ENCODE measurements at regions not wholly inside any gene's neighbourhood (a gene's known extent, or its start where the extent isn't known, plus 50 kb on each side); places are given as distances from the start of the nearest gene placed in this dataset.
"Not testable (repeated sequence)": the region's sequence is repeated elsewhere in the genome, so short reads cannot be mapped to it uniquely, and the experiment has no call there.

DNA sequence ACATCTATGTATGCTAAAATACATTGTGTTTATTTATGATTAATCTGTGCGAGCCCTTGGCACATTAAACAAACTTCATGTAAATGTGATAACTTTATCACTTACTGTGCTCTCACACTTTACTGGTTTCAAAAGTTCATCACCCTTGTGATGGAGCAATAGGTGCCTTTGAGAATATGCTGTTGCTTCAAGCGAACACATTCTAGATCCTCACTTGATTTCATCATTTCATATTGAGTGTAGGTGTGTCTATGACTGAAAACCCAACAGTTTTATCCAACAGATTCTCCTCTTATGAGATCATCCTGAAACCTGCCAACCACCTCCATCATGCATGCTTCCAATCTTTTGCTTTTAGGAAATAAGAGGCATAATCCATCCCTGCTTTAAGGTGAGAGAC, 854.4 kb downstream of the TMEM121 start:
- Histone ChIP-seq H3K4me2 (no peak overlapping the region), H3F3A (replicated peaks; ENCODE audit: low read depth) (no peaks in the 10 kb centered on the region), H4K20me1 (replicated peaks; ENCODE audit: insufficient read depth) (no peaks in the 10 kb centered on the region), H3K36me3 (ENCODE audit: insufficient read depth) (peaks cover 9% of the 10 kb centered on the region), H3K27me3 (ENCODE audit: insufficient read depth) (no peaks in the 10 kb centered on the region), H3K4me1 (ENCODE audit: insufficient read depth) (no peaks in the 10 kb centered on the region), H2AFZ (no peak overlapping the region), H3K27ac (ENCODE audit: low read depth) (no peak overlapping the region), H3K79me2 (replicated peaks; ENCODE audit: insufficient read depth) (no peaks in the 10 kb centered on the region), H3K4me3 (no peak overlapping the region), H3K9me2 (ENCODE audit: insufficient read depth) (no peaks in the 10 kb centered on the region)
- Mint-ChIP-seq H3K4me1 (no peaks in the 10 kb centered on the region), H3K4me3 (no peak overlapping the region), H3K27ac (no peak overlapping the region), H3K9me3 (peaks cover 99% of the 10 kb centered on the region), H3K27me3 (ENCODE audit: insufficient read depth, low read depth, poor library complexity) (no peaks in the 10 kb centered on the region), H3K36me3 (ENCODE audit: low read depth) (peaks cover 25% of the 10 kb centered on the region; the same call in 2 of the 3 replicates)
- ATAC-seq (no peak), DNase-seq (ENCODE audit: low spot score) (no peak)
- TF ChIP-seq, protein P1, sequence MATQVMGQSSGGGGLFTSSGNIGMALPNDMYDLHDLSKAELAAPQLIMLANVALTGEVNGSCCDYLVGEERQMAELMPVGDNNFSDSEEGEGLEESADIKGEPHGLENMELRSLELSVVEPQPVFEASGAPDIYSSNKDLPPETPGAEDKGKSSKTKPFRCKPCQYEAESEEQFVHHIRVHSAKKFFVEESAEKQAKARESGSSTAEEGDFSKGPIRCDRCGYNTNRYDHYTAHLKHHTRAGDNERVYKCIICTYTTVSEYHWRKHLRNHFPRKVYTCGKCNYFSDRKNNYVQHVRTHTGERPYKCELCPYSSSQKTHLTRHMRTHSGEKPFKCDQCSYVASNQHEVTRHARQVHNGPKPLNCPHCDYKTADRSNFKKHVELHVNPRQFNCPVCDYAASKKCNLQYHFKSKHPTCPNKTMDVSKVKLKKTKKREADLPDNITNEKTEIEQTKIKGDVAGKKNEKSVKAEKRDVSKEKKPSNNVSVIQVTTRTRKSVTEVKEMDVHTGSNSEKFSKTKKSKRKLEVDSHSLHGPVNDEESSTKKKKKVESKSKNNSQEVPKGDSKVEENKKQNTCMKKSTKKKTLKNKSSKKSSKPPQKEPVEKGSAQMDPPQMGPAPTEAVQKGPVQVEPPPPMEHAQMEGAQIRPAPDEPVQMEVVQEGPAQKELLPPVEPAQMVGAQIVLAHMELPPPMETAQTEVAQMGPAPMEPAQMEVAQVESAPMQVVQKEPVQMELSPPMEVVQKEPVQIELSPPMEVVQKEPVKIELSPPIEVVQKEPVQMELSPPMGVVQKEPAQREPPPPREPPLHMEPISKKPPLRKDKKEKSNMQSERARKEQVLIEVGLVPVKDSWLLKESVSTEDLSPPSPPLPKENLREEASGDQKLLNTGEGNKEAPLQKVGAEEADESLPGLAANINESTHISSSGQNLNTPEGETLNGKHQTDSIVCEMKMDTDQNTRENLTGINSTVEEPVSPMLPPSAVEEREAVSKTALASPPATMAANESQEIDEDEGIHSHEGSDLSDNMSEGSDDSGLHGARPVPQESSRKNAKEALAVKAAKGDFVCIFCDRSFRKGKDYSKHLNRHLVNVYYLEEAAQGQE (IDR thresholded peaks at IDR 0.05; ENCODE audit: unreplicated experiment), result no peak
- TF ChIP-seq ZNF331 (CRISPR knock-in tag; IDR thresholded peaks at IDR 0.05; ENCODE audit: low read depth) (no peak), EZH2 (IDR thresholded peaks at IDR 0.05; ENCODE audit: low read depth, unreplicated experiment) (no peak), EZH2phosphoT487 (IDR thresholded peaks at IDR 0.05; ENCODE audit: unreplicated experiment) (no peak), CREB1 (CRISPR knock-in tag; IDR thresholded peaks at IDR 0.05; ENCODE audit: low read depth) (no peak), JUNB (IDR thresholded peaks at IDR 0.05; ENCODE audit: unreplicated experiment) (no peak), ZNF114 (CRISPR knock-in tag; IDR thresholded peaks at IDR 0.05) (no peak), POLR2AphosphoS5 (IDR thresholded peaks at IDR 0.05; ENCODE audit: low read depth) (no peak)
- TF ChIP-seq, protein P2, sequence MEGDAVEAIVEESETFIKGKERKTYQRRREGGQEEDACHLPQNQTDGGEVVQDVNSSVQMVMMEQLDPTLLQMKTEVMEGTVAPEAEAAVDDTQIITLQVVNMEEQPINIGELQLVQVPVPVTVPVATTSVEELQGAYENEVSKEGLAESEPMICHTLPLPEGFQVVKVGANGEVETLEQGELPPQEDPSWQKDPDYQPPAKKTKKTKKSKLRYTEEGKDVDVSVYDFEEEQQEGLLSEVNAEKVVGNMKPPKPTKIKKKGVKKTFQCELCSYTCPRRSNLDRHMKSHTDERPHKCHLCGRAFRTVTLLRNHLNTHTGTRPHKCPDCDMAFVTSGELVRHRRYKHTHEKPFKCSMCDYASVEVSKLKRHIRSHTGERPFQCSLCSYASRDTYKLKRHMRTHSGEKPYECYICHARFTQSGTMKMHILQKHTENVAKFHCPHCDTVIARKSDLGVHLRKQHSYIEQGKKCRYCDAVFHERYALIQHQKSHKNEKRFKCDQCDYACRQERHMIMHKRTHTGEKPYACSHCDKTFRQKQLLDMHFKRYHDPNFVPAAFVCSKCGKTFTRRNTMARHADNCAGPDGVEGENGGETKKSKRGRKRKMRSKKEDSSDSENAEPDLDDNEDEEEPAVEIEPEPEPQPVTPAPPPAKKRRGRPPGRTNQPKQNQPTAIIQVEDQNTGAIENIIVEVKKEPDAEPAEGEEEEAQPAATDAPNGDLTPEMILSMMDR (conservative IDR thresholded peaks at IDR 0.05; ENCODE audit: low read depth in 2 of 2), result no peak
- TF ChIP-seq, protein P3, sequence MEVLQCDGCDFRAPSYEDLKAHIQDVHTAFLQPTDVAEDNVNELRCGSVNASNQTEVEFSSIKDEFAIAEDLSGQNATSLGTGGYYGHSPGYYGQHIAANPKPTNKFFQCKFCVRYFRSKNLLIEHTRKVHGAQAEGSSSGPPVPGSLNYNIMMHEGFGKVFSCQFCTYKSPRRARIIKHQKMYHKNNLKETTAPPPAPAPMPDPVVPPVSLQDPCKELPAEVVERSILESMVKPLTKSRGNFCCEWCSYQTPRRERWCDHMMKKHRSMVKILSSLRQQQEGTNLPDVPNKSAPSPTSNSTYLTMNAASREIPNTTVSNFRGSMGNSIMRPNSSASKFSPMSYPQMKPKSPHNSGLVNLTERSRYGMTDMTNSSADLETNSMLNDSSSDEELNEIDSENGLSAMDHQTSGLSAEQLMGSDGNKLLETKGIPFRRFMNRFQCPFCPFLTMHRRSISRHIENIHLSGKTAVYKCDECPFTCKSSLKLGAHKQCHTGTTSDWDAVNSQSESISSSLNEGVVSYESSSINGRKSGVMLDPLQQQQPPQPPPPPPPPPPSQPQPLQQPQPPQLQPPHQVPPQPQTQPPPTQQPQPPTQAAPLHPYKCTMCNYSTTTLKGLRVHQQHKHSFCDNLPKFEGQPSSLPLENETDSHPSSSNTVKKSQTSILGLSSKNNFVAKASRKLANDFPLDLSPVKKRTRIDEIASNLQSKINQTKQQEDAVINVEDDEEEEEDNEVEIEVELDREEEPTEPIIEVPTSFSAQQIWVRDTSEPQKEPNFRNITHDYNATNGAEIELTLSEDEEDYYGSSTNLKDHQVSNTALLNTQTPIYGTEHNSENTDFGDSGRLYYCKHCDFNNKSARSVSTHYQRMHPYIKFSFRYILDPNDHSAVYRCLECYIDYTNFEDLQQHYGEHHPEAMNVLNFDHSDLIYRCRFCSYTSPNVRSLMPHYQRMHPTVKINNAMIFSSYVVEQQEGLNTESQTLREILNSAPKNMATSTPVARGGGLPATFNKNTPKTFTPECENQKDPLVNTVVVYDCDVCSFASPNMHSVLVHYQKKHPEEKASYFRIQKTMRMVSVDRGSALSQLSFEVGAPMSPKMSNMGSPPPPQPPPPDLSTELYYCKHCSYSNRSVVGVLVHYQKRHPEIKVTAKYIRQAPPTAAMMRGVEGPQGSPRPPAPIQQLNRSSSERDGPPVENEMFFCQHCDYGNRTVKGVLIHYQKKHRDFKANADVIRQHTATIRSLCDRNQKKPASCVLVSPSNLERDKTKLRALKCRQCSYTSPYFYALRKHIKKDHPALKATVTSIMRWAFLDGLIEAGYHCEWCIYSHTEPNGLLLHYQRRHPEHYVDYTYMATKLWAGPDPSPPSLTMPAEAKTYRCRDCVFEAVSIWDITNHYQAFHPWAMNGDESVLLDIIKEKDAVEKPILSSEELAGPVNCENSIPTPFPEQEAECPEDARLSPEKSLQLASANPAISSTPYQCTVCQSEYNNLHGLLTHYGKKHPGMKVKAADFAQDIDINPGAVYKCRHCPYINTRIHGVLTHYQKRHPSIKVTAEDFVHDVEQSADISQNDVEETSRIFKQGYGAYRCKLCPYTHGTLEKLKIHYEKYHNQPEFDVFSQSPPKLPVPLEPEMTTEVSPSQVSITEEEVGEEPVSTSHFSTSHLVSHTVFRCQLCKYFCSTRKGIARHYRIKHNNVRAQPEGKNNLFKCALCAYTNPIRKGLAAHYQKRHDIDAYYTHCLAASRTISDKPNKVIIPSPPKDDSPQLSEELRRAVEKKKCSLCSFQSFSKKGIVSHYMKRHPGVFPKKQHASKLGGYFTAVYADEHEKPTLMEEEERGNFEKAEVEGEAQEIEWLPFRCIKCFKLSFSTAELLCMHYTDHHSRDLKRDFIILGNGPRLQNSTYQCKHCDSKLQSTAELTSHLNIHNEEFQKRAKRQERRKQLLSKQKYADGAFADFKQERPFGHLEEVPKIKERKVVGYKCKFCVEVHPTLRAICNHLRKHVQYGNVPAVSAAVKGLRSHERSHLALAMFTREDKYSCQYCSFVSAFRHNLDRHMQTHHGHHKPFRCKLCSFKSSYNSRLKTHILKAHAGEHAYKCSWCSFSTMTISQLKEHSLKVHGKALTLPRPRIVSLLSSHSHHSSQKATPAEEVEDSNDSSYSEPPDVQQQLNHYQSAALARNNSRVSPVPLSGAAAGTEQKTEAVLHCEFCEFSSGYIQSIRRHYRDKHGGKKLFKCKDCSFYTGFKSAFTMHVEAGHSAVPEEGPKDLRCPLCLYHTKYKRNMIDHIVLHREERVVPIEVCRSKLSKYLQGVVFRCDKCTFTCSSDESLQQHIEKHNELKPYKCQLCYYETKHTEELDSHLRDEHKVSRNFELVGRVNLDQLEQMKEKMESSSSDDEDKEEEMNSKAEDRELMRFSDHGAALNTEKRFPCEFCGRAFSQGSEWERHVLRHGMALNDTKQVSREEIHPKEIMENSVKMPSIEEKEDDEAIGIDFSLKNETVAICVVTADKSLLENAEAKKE (CRISPR knock-in tag; IDR thresholded peaks at IDR 0.05), result no peak

DNA sequence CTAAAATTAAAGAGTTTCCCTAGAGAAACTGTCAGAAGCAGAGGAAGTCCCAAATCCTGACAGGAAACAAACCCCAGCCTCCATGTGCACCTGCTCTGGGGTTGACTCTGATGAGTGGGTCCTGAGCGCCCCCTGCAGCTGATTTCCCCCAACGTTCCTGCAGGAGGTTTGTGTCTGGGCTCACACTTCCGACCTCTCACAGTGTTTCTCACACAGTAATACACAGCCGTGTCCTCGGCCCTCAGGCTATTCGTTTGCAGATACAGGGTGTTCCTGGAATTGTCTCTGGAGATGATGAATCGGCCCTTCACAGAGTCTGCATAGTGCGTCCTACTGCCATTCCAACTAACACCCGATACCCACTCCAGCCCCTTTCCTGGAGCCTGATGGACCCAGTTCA, 862.8 kb downstream of the TMEM121 start:
- not testable (repeated sequence) for H2AFZ ChIP-seq; H3F3A ChIP-seq (replicated peaks; ENCODE audit: low read depth); H3K27ac Mint-ChIP-seq; H3K27me3 ChIP-seq (ENCODE audit: insufficient read depth); ATAC-seq; H3K4me2 ChIP-seq; H3K4me1 ChIP-seq (ENCODE audit: insufficient read depth); H3K4me1 Mint-ChIP-seq; H3K79me2 ChIP-seq (replicated peaks; ENCODE audit: insufficient read depth); H4K20me1 ChIP-seq (replicated peaks; ENCODE audit: insufficient read depth); H3K36me3 ChIP-seq (ENCODE audit: insufficient read depth); H3K4me3 Mint-ChIP-seq; DNase-seq (ENCODE audit: low spot score); H3K27ac ChIP-seq (ENCODE audit: low read depth); H3K9me2 ChIP-seq (ENCODE audit: insufficient read depth); H3K4me3 ChIP-seq
- peaks cover 99% of the 10 kb centered on the region for H3K9me3 Mint-ChIP-seq
- peaks cover 45% of the 10 kb centered on the region for H3K36me3 Mint-ChIP-seq (ENCODE audit: low read depth)
- peaks cover 14% of the 10 kb centered on the region for H3K27me3 Mint-ChIP-seq (ENCODE audit: insufficient read depth, low read depth, poor library complexity)
